ENCODE measurements at regions not wholly inside any gene's neighbourhood (a gene's known extent, or its start where the extent isn't known, plus 50 kb on each side); places are given as distances from the start of the nearest gene placed in this dataset.

GRCh38 chr15:37220949-37221670 lies 120.8 kb upstream of the MEIS2 start:
- Histone ChIP-seq H3K4me1 (peaks cover 45% of the 10 kb centered on the region), H3K9me3 (no peaks in the 10 kb centered on the region), H3K27me3 (no peaks in the 10 kb centered on the region), H3K36me3 (no peaks in the 10 kb centered on the region), H3K4me3 (ENCODE audit: low read depth, low read length) (peak overlapping the region; percentile 25)
- no peak for TF ChIP-seq CTCF (IDR thresholded peaks at IDR 0.05; ENCODE audit: low read depth, low read length)
- peak; percentile 69 for DNase-seq

GRCh38 chr15:37221671-37222145 lies 121.4 kb upstream of the MEIS2 start:
- Histone ChIP-seq H3K36me3 (no peaks in the 10 kb centered on the region), H3K4me3 (ENCODE audit: low read depth, low read length) (peak overlapping the region; percentile 39), H3K4me1 (peaks cover 45% of the 10 kb centered on the region), H3K9me3 (no peaks in the 10 kb centered on the region), H3K27me3 (no peaks in the 10 kb centered on the region)
- peak; percentile 60 for DNase-seq
- no peak for TF ChIP-seq CTCF (IDR thresholded peaks at IDR 0.05; ENCODE audit: low read depth, low read length)

GRCh38 chr15:37223089-37223488 lies 122.7 kb upstream of the MEIS2 start:
- no peak for DNase-seq
- H3K36me3 ChIP-seq, result no peaks in the 10 kb centered on the region
- TF ChIP-seq CTCF (IDR thresholded peaks at IDR 0.05; ENCODE audit: low read depth, low read length), result no peak
- no peaks in the 10 kb centered on the region for H3K27me3 ChIP-seq
- peaks cover 45% of the 10 kb centered on the region for H3K4me1 ChIP-seq
- no peak overlapping the region for H3K4me3 ChIP-seq (ENCODE audit: low read depth, low read length)
- H3K9me3 ChIP-seq, result no peaks in the 10 kb centered on the region

GRCh38 chr15:37229855-37230619 lies 129.7 kb upstream of the MEIS2 start:
- H3K36me3 ChIP-seq, result no peaks in the 10 kb centered on the region
- peaks cover 15% of the 10 kb centered on the region for H3K4me1 ChIP-seq
- no peak overlapping the region for H3K4me3 ChIP-seq (ENCODE audit: low read depth, low read length)
- H3K27me3 ChIP-seq, result no peaks in the 10 kb centered on the region
- no peak for DNase-seq
- no peak for TF ChIP-seq CTCF (IDR thresholded peaks at IDR 0.05; ENCODE audit: low read depth, low read length)
- H3K9me3 ChIP-seq, result peaks cover 3% of the 10 kb centered on the region

- Histone ChIP-seq H3K27me3 (no peaks in the 10 kb centered on the region), H3K36me3 (no peaks in the 10 kb centered on the region), H3K4me1 (peaks cover 17% of the 10 kb centered on the region), H3K9me3 (no peaks in the 10 kb centered on the region), H3K4me3 (ENCODE audit: low read depth, low read length) (no peak overlapping the region)
- DNase-seq, result peak; percentile 21
- no peak for TF ChIP-seq CTCF (IDR thresholded peaks at IDR 0.05; ENCODE audit: low read depth, low read length)
Measured at GRCh38 chr15:37245358-37245757, 145.0 kb upstream of the MEIS2 start.

- Histone ChIP-seq H3K27me3 (no peaks in the 10 kb centered on the region), H3K4me3 (ENCODE audit: low read depth, low read length) (no peak overlapping the region), H3K36me3 (no peaks in the 10 kb centered on the region), H3K4me1 (peaks cover 19% of the 10 kb centered on the region), H3K9me3 (no peaks in the 10 kb centered on the region)
- no peak for TF ChIP-seq CTCF (IDR thresholded peaks at IDR 0.05; ENCODE audit: low read depth, low read length)
- DNase-seq, result no peak
Measured at GRCh38 chr15:37246065-37246464, 145.7 kb upstream of the MEIS2 start.
